ENCODE measurements at regions not wholly inside any gene's neighbourhood (a gene's known extent, or its start where the extent isn't known, plus 50 kb on each side); places are given as distances from the start of the nearest gene placed in this dataset.

GRCh38 chr10:29174389-29174788, 114.5 kb upstream of the LYZL1 start:
- no peak for DNase-seq (ENCODE audit: low read depth)
- no peaks in the 10 kb centered on the region for H3K36me3 ChIP-seq (ENCODE audit: control insufficient read depth, insufficient read depth, low read length)
- POLR2A ChIA-PET, result no interaction called here
- H3K27me3 ChIP-seq (ENCODE audit: control insufficient read depth, insufficient read depth, low read length), result no peaks in the 10 kb centered on the region; the same call in 1 of the 2 replicates
- TF ChIP-seq CTCF (IDR thresholded peaks at IDR 0.05; ENCODE audit: insufficient read depth, low read depth, low read length), result no peak
- no peak overlapping the region for H3K4me3 ChIP-seq (ENCODE audit: low read depth, low read length)
- CTCF ChIA-PET, result no interaction called here

- no peak overlapping the region for H3K4me3 ChIP-seq (ENCODE audit: low read depth, low read length)
- CTCF ChIA-PET, result interaction anchor here (0.7 to 1.0 kb wide), 2 partner anchors 8 to 28 kb away, joined by 3 read pairs; no protein-coding TSS in a partner anchor
- TF ChIP-seq CTCF (IDR thresholded peaks at IDR 0.05; ENCODE audit: insufficient read depth, low read depth, low read length), result no peak
Observed at GRCh38 chr10:29176845-29177832, 111.7 kb upstream of the LYZL1 start.

GRCh38 chr10:29181936-29182335, 106.9 kb upstream of the LYZL1 start:
- H3K27me3 ChIP-seq (ENCODE audit: control insufficient read depth, insufficient read depth, low read length), result peaks cover 2% of the 10 kb centered on the region
- DNase-seq (ENCODE audit: low read depth), result no peak
- CTCF ChIA-PET, result no interaction called here
- POLR2A ChIA-PET, result no interaction called here
- no peak overlapping the region for H3K4me3 ChIP-seq (ENCODE audit: low read depth, low read length)
- no peaks in the 10 kb centered on the region for H3K36me3 ChIP-seq (ENCODE audit: control insufficient read depth, insufficient read depth, low read length)
- TF ChIP-seq CTCF (IDR thresholded peaks at IDR 0.05; ENCODE audit: insufficient read depth, low read depth, low read length), result no peak

More at GRCh38 chr10:29176845-29177832, 111.7 kb upstream of the LYZL1 start:
- POLR2A ChIA-PET, result no interaction called here
- H3K27me3 ChIP-seq (ENCODE audit: control insufficient read depth, insufficient read depth, low read length), result peaks cover 2% of the 10 kb centered on the region
- H3K36me3 ChIP-seq (ENCODE audit: control insufficient read depth, insufficient read depth, low read length), result no peaks in the 10 kb centered on the region
- no peak for DNase-seq (ENCODE audit: low read depth)

GRCh38 chr10:29183301-29183945, 105.4 kb upstream of the LYZL1 start:
- Histone ChIP-seq H3K4me3 (ENCODE audit: low read depth, low read length) (no peak overlapping the region), H3K27me3 (ENCODE audit: control insufficient read depth, insufficient read depth, low read length) (peaks cover 2% of the 10 kb centered on the region), H3K36me3 (ENCODE audit: control insufficient read depth, insufficient read depth, low read length) (no peaks in the 10 kb centered on the region)
- POLR2A ChIA-PET, result no interaction called here
- CTCF ChIA-PET, result interaction anchor here (0.6 kb wide), 1 partner anchor 89 kb away, joined by 3 read pairs; no protein-coding TSS in a partner anchor
- no peak for TF ChIP-seq CTCF (IDR thresholded peaks at IDR 0.05; ENCODE audit: insufficient read depth, low read depth, low read length)
- DNase-seq (ENCODE audit: low read depth), result no peak

Data from BJ (cell line).